ENCODE measurements at regions not wholly inside any gene's neighbourhood (a gene's known extent, or its start where the extent isn't known, plus 50 kb on each side); places are given as distances from the start of the nearest gene placed in this dataset.

GRCh38 chr2:225742487-225742886 lies 343.0 kb downstream of the NYAP2 start:
- H3K4me3 ChIP-seq = no peak overlapping the region
- H3K27me3 ChIP-seq = no peaks in the 10 kb centered on the region
- DNase-seq = no peak
- H3K9ac ChIP-seq (ENCODE audit: low read depth in 2 of 2, low read length in 2 of 2) = no peak overlapping the region
- no peak overlapping the region for H3K27ac ChIP-seq
- H3K9me3 ChIP-seq = no peaks in the 10 kb centered on the region
- TF ChIP-seq CTCF (IDR thresholded peaks at IDR 0.05) = no peak
- intact Hi-C loops (cut with DNase I) = no loop called here
- H3K36me3 ChIP-seq = no peaks in the 10 kb centered on the region
- H3K4me1 ChIP-seq = no peaks in the 10 kb centered on the region

GRCh38 chr2:225740086-225740485 lies 340.6 kb downstream of the NYAP2 start:
- Histone ChIP-seq H3K27me3 (no peaks in the 10 kb centered on the region), H3K9ac (ENCODE audit: low read depth in 2 of 2, low read length in 2 of 2) (no peak overlapping the region), H3K36me3 (no peaks in the 10 kb centered on the region), H3K4me1 (no peaks in the 10 kb centered on the region), H3K9me3 (no peaks in the 10 kb centered on the region), H3K27ac (no peak overlapping the region), H3K4me3 (no peak overlapping the region)
- intact Hi-C loops (cut with DNase I) = no loop called here
- TF ChIP-seq CTCF (IDR thresholded peaks at IDR 0.05) = no peak
- DNase-seq = no peak

- no peak for TF ChIP-seq CTCF (IDR thresholded peaks at IDR 0.05)
These were observed 339.8 kb downstream of the NYAP2 start for GRCh38 chr2:225739328-225739727.

DNA sequence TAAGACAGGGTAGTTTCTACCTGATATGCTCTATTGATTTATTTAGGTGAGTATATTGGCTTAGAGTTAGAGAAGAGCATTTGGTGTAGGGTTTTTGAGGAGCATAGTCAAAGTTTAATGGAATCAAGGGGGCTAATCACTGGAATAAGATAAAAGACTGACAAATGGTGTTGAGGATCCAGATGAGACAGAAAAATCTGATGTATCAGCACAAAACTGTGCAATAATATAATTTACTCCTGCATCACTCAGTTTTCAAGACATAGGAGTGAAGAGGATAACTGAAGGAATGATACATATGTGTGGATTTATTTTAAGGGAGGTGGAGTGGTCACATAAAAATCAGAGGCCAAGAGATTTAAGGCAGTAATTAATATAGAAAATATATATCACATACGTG lies 339.2 kb downstream of the NYAP2 start:
- Histone ChIP-seq H3K9ac (ENCODE audit: low read depth in 2 of 2, low read length in 2 of 2) (no peak overlapping the region), H3K27ac (no peak overlapping the region), H3K4me3 (no peak overlapping the region), H3K4me1 (no peaks in the 10 kb centered on the region), H3K9me3 (no peaks in the 10 kb centered on the region), H3K36me3 (no peaks in the 10 kb centered on the region), H3K27me3 (no peaks in the 10 kb centered on the region)
- intact Hi-C loops (cut with DNase I) = no loop called here
- no peak for DNase-seq
- no peak for TF ChIP-seq CTCF (IDR thresholded peaks at IDR 0.05)

More at GRCh38 chr2:225739328-225739727, 339.8 kb downstream of the NYAP2 start:
- no peaks in the 10 kb centered on the region for H3K9me3 ChIP-seq
- H3K27ac ChIP-seq = no peak overlapping the region
- no peak overlapping the region for H3K4me3 ChIP-seq
- no peaks in the 10 kb centered on the region for H3K36me3 ChIP-seq
- no peak for DNase-seq
- H3K27me3 ChIP-seq = no peaks in the 10 kb centered on the region
- H3K9ac ChIP-seq (ENCODE audit: low read depth in 2 of 2, low read length in 2 of 2) = no peak overlapping the region
- H3K4me1 ChIP-seq = no peaks in the 10 kb centered on the region
- intact Hi-C loops (cut with DNase I) = no loop called here

DNA sequence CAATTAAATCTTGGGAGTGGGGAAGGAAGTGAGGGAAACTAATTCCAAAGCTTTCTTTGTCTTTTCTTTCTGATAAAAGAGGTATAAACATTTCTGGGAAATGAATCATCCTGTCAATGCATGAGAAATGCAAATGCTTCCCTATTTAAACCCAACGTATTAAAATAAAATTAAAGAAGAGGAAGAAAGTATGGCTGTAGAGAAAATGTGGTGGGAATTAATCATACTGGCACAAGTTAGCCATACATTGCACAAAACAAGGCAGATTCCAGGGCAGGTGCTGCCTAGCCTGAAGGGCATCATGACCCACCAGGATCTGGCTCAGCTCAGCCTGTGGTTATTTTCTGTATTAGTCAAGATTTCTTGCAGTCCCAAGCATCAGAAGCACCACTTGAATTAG lies 338.0 kb downstream of the NYAP2 start:
- intact Hi-C loops (cut with DNase I) = no loop called here
- Histone ChIP-seq H3K9me3 (no peaks in the 10 kb centered on the region), H3K4me3 (no peak overlapping the region), H3K4me1 (no peaks in the 10 kb centered on the region), H3K9ac (ENCODE audit: low read depth in 2 of 2, low read length in 2 of 2) (no peak overlapping the region), H3K27me3 (no peaks in the 10 kb centered on the region), H3K27ac (no peak overlapping the region), H3K36me3 (no peaks in the 10 kb centered on the region)
- TF ChIP-seq CTCF (IDR thresholded peaks at IDR 0.05) = no peak
- DNase-seq = no peak

DNA sequence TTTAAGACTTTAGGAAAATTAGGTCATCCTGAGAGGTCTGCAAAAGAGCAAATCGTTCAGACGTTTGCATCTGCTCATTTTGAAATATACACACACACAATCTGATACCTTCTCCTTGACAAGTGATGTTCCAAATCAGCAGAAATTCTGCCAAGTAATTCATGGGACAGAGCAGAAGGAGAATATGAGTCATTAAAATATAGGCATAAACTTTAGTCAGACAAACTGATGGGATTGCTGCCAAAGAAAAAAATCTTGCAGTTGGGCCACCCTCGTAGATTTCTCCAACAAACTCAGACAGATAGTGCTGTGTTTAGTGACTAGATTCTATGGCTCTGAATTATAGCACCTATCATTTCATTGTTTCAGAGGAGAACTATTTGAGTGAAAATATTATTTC lies 336.3 kb downstream of the NYAP2 start:
- DNase-seq = no peak
- Histone ChIP-seq H3K36me3 (no peaks in the 10 kb centered on the region), H3K9ac (ENCODE audit: low read depth in 2 of 2, low read length in 2 of 2) (no peak overlapping the region), H3K9me3 (no peaks in the 10 kb centered on the region), H3K27me3 (no peaks in the 10 kb centered on the region), H3K4me3 (no peak overlapping the region), H3K4me1 (no peaks in the 10 kb centered on the region), H3K27ac (no peak overlapping the region)
- no peak for TF ChIP-seq CTCF (IDR thresholded peaks at IDR 0.05)
- intact Hi-C loops (cut with DNase I) = no loop called here
